Hindlimb muscle (tissue), 1 donor: ENCODE measurements at regions not wholly inside any gene's neighbourhood (a gene's known extent, or its start where the extent isn't known, plus 50 kb on each side); places are given as distances from the start of the nearest gene placed in this dataset.

Experiments
- DNase-seq: peaks from one replicate; pipeline ENCODE4 v3.0.0-alpha.2; 2013

DNA sequence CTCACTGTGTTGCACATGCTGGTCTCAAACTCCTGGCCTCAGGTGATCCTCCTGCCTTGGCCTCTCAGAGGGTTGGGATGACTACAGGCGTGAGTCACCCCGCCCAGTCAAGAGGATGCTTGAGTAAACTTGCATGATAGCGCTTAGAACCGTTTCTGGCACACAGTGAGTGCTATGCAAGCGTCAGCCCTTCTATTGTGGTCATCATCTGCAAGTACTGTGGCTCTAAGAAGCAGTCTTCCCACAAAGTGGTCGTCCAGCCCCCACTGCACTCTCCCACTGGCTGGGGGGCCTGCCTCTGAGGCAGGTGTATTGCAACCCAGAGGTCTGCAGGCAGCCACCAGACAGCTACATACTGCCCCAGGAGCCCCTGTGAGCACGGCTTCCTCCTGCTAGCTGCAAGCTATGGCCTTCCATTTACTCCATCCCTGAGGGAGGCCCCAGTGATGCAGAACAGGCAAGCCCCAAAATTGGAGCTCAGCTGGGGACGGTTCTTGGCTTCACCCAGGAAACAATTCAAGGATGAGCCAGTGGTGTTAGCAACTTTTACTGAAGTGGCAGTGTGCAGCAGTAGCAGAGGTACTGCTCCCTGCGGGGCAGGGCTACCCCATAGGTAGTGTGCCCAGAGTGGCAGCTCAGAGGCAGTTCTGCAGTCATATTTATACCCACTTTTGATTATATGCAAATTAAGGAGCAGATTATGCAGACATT is 95.4 kb downstream of the LSM3 start:
- DNase-seq = no peak

DNA sequence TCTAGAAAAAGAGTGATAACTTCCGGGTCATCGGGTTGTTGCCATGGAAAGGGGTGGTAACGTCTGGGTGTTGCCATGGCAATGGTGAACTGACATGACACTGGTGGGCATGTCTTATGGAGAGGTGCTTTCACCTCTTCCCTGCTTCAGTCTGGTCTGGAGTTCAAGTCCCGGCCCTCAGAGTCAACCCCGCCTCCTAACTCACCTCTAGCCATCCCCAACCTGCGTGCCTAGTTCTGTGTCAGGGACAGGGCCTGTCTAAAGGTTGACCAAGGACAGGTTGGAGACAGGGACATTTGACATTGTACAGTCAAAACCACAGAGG is 96.0 kb downstream of the LSM3 start:
- no peak for DNase-seq

GRCh38 chr3:14274999-14275961 is 96.7 kb downstream of the LSM3 start:
- DNase-seq = no peak

GRCh38 chr3:14275962-14276909 is 97.6 kb downstream of the LSM3 start:
- DNase-seq = no peak

GRCh38 chr3:14277557-14277956 is 98.9 kb downstream of the LSM3 start:
- DNase-seq = no peak

DNA sequence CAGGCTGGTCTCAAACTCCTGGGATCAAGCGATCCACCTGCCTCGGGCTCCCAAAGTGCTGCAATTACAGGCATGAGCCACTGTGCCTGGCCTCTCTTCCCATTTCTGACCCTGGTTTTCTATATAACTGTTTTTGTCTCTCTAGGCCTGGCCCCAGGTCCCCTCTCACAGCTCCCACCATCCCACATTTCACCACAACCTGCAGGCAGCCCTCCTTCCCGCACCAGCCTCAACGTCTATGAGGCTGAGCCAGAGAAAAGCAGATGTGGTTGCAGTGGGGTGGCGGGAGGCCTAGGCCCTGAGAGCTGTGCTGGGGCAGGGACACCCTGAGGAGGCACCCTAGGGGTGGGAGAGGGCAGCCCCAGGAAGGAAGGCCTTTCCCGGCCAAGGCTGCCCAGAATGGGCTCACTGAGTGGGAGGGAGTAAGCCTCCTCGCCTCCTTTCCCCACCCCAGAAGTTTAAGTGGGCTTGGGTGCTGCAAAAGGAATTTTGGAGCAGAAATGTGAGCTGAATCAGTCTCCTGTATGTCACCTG is 99.7 kb downstream of the LSM3 start:
- no peak for DNase-seq

GRCh38 chr3:14278799-14279625 is 100.4 kb downstream of the LSM3 start:
- no peak for DNase-seq

GRCh38 chr3:14279626-14280061 is 101.0 kb downstream of the LSM3 start:
- DNase-seq = no peak

DNA sequence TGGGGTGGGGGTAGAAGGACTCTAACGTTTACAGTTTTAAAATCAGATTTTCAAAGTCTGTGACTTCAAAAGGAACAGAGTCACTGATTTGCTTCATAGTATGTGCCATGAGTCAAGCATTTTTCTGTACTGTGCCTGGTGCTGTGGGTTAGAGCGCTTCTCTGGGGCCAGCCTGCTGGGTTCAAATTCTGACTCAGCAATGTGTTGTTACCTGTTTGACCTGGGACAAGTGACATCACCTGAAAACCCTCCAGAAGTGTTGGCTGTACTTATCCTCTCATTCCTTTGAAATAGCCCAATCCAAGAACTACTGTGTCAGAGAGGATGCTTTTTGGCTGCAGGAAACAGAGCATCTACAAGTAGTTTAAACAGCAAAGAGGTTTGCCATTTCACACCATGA is 101.7 kb downstream of the LSM3 start:
- DNase-seq = no peak

DNA sequence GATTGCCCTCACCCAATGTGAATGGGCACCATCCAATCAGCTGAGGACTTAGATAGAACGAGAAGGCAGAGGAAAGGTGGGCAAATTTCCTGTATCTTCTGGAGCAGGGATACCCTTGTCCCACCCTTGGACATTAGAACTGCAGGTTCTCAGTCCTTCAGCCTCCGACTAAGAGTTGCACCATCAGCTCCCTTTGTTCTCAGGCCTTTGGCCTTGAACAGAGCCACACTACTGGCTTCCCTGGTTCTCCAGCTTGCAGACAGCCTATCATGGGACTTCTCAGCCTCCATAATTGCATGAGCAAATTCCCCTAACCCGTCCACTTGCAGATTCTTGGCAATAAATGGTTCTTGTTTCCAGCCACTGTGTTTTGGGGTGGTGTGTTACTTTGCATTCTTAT is 102.4 kb downstream of the LSM3 start:
- DNase-seq = no peak

GRCh38 chr3:14282001-14282705 is 103.5 kb downstream of the LSM3 start:
- no peak for DNase-seq

DNA sequence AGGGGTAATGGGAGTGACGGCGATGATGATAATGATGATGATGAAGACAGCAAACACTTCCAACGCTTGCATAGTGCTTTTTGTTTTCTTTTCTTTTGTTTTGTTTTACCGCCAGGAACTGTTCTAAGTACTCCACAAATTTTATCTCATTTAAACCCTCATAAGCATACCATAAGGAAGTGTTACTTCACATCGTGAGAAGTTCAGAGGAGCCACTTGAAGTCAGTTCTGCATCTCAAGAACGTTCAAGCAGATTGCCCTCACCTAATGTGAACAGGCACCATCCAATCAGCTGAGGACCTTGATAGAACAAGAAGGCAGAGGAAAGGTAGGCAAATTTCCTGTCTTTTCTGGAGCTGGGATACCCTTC is 104.1 kb downstream of the LSM3 start:
- DNase-seq = no peak

GRCh38 chr3:14283092-14283812 is 104.6 kb downstream of the LSM3 start:
- no peak for DNase-seq

GRCh38 chr3:14283813-14284438 is 105.3 kb downstream of the LSM3 start:
- DNase-seq = no peak

- DNase-seq = no peak
These were observed 106.3 kb downstream of the LSM3 start for GRCh38 chr3:14284694-14285547.

DNA sequence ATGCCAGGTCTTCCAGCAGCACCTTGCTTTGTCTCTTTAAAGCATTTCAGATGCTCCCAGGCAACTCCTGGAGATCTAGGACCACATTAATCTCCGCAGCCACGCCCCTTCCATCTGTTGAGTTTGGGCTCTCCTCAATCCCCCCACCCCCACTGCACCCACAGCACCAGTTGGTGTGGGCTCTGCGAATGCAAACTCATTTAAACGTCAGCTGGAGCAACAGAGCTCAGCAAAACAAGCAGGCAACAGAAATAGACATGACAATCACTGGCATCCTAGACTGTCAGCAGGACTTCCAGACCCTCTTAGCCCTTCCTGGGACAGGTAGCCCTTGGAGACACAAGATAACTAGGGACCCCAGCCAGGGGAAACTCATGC is 106.9 kb downstream of the LSM3 start:
- no peak for DNase-seq

DNA sequence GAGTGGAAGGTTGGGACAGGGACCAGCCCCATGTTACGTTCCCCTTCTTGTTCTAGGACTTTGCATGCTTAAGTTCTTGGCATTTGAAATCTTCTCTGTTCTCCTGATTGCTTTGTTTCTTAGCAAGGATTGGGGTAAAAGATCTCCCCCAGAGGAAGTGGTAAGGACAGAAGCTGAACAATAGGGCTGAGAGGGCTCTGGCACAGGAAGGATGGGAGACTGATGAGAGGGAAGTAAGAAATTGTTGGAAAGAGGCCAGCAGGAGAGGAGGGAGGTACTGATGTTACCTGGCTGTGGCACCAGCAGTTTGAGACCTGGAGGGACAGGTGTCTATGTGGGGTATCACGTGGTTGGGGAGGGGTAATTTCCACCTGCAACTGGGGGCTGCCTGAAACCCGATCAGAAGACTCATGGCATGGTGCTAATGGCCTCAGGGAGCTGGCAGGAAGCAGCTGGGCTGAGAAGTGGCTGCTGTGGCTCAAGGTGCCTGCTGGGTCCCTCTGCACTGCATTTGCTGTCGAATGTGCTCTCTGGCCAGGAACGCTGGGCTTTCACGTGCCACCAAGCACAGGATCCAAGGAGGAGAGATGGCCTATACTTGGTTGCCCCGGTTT is 108.4 kb downstream of the LSM3 start:
- DNase-seq = no peak

DNA sequence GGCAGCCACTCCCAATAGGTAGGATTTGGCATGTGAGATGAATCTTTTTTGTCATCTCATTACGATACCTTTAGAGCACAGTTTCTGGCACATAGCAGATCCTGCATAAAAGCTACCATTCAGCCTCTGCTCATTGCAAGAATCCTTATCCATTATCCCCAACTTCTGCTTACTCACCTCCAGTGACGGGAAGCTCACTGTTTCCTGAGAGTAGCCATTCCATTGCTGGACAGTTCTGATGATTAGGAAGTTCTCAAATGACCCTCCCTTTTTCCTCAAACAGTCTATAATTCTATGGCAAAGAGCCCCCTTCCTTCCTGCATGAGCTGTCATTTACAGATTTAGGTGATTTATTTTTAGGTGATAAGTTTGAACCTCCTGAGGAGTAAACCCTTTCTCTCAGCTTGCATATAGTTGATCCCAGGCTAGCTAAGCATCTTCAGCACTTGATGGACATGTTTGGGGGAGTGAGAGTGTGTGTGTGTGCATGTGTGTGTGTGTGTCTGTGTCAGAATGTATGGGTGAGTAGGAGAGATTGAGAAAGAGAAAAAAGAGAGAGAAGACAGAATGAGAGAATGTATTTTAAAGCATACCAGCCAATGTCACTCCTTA is 109.7 kb downstream of the LSM3 start:
- DNase-seq = no peak
